NCI-H774 (cell line): ENCODE measurements at regions not wholly inside any gene's neighbourhood (a gene's known extent, or its start where the extent isn't known, plus 50 kb on each side); places are given as distances from the start of the nearest gene placed in this dataset.

Source experiments
- DNase-seq: peaks from one replicate; lab custom pipeline; 2025; lab: John Stamatoyannopoulos, UW

DNA sequence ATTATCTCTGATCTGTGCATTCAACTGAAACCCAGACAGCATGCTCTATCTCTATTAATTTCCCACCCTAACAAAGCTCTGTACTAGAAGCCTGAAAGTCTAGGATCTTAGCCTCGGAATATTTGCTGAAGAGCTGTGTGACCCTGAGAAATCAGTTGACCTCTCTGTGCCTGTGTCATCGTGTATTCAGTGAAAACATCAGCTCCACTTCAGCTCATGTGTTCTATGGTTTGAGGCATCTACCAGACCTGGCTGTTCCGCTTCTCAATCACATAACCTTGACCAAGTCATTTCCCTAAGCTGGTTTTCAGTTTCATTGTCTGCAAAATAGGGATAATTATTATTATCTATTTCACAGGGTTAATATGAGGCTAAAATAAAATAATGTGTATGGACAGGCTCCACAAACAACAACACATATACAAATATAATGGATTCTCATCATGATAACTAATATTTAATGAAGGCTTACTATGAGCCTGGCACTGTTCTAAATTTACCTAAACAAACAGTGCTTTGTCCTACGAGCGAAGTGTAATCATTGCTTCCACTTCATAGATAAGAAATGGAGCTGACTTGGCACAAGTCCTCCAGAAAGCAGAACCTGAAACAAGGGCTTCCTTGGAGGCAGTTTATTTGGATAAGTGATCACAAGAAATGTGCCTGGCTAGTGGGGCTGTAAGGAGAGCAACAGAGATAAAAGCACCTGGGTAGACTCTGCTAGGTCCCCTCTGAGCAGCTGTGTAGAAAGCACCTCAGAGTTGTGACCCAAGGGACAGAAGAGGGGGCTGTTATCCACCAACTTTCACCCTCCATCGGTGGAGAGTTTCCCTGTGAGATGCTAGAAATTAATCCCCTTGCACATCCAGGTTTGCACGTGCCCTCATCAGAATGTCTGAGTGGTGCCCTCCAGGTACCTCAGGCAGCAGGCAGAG is 356.9 kb downstream of the RAB28 start:
- DNase-seq, result no peak

DNA sequence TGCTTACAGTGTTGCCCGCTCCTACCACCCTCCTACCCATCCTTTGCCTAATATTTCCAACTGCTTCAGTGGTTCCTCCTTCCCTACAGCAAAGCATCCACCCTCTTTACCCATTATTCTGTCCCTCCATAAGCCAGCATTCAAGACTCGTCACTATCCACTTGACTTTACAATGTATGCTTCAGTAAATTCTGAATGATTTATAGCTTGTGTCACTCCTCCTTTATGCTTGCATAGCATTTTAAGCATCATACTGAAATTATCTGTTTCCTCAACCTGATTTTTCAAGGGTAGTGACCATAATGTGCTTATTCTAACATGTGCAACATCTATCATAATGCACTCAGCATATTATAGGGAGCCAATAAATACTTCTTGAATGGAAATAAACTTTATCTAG is 365.5 kb downstream of the RAB28 start:
- no peak for DNase-seq

DNA sequence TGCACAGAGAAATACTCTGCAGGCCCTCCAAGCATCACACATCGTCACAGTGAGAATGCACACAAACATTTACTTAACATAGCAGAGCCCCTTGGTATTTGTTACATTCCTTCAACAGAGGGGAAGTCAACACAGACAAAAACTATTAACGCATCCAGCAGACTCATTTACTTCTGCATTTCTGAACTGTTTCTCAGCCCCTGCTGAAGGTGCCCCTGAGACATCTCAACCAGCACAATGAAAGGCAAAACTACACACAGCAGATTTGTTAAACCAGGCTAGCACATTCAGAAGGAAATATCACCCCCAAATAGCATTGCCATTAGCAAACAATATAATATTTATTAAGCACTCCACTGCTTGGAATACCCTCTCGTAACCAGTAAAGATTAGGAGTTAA is 367.0 kb downstream of the RAB28 start:
- no peak for DNase-seq

DNA sequence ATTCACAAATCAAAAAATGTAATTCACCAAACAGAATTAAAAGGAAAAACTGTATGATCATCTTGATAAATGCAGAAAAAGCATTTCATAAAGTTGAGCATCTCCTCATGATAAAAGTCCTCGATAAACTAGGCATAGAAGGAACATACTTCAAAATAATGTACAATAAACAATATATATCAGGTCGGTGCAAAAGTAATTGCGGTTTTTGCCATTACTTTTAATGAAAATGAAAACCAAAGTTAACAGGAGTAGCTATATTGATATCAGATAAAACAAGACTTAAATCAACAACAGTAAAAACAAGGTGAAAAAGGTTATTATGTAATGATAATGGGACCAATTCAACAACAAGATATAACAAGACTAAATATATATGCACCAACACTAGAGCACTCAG is 372.1 kb downstream of the RAB28 start:
- DNase-seq, result no peak

DNA sequence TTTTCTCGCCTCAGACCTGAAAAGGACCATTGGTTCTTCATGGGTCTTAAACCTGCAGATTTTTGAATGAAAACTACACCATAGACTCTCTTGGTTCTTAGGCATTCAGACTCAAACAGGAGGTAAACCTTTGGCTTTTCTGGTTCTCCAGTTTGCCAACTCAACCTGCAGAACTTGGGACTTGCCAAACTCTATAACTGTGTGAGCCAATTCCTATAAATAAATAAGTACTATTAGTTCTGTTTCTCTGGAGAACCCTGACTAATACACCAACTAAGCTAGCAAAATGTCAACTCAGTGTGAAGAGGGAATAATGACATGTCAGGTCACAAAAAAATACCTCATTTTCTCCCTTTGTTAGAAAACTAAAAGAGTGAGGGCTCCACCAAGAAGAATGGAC is 374.6 kb downstream of the RAB28 start:
- no peak for DNase-seq

DNA sequence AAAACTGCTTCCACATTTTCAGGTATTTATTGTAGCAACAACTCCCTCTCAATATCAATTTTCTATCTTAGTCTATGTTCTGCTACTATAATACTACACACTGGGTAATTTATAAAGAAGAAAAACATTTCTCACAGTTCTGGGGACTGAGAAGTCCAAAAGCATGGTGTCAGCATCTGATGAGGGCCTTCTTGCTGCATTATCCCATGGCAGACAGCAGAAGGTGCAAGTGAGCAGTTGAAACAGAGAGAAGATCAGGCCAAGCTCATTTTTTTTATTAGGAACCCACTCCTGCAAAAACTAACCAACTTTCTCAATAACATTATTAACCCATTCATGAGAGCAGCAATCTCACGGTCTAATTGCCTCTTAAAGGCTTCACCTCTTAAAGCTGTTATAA is 376.0 kb downstream of the RAB28 start:
- DNase-seq, result no peak

DNA sequence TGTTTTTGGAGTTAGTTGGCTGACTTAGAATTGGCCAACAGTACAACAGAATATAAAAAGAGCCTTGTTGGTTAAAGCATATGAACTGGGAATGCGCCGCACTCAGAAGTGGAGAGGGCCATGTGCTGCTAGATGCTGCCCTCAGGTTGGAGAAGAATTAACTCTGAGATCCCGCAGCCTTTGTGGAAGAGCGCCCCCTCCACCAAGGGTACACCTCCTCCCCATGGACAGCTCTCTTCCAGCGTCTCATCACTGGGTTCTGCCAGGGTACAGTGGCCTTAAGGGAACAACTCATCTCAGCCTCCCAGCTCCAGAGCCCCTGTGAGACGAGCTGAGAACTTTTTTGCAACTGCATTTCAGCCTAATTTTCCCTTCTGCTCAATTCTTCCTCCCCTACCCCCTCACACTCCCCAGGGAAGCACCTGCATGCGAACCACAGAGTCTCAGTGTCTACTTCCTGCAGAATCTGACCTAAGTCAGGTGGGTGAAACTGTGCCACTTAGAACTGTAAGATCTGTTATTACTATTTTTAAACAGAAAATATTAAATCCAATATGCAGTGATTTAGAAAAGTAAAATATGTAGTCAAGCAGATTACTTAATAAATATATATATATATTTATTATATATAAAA is 380.6 kb downstream of the RAB28 start:
- DNase-seq, result no peak

DNA sequence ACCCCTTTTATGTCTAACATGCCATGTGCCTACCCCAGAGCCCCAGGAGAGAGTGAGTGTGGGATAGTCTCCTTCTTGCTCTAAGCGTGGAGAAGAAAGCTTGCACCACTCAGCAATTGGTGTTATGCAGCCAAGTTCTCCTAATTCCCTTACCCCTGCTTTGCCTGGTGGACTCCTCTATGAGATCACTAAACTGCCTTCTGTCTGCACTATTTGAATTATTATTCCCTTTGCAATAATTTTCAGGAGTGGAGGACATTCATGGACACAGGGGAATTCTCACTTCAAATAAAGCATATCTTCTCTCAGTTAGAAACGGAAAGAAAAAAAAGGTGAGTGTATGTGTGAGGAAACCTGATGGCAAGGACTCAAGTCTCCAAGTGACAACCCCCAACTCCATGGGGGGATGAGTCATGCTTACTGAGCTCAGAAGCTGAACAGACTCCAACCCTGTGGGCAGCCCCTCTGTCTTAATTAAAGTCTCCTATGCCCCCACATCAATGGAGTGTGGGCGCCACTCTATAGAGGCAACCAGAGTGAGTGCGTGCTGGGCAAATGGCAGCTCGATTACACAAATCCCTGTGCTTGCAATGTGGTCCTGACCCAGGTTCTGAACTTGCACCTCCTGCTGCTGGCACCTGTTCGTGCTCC is 381.9 kb downstream of the RAB28 start:
- DNase-seq, result no peak

DNA sequence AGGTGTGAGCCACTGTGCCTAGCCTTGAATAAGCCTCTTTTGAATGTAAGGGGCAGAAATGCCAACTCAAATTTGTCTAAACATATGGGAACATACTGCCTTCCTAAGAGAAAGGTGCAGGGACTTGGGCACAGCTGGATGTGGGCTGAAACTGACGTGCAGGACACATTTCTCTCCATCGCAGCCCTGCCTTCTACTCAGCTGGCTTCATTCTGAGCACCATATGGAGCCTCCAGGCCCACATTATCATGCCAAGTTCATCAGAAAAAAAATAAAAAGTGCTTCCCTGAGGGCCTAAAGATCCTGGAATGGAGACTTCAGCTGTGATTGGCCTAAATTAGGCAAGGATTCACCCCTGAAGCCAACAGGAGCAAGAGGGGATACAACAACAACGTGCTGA is 386.2 kb downstream of the RAB28 start:
- DNase-seq, result no peak

DNA sequence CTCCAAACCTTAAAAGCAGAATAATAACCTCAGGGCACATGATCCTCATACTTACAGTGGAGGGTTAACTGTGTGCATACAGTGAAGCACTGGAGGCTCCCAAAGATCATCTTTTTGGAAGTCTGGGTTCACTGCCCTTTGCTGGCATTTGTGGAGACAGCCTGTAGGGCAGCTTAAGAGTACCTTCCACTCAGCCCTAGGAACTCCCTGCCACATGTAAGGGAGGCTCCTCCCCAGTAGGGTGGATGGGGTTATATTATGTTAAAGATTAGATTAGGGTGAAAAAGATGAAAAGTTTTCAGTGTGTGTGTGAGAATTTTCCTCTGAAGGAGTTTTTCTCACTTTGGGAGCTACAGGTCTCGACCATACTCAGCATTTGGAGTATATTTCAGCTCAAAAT is 388.4 kb downstream of the RAB28 start:
- no peak for DNase-seq

DNA sequence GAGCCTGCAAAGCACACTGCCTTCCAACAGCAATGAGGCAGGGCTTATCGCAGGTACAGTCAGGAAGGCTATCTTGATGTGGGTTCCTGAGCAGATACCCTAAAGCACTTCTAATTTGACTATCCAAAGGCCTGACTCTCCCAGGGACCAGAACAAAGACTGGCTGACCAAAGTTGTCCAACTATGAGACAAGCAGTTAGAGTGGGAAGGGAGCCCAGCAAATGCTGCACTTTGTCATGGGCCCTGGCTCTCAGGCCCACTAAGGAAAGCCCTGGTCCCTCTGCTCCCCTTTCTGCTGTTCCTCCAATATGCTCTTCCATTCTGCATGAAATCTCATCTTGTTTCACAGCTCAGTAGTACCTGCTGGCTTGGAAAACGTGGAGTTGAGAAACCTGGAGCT is 391.0 kb downstream of the RAB28 start:
- DNase-seq, result no peak

DNA sequence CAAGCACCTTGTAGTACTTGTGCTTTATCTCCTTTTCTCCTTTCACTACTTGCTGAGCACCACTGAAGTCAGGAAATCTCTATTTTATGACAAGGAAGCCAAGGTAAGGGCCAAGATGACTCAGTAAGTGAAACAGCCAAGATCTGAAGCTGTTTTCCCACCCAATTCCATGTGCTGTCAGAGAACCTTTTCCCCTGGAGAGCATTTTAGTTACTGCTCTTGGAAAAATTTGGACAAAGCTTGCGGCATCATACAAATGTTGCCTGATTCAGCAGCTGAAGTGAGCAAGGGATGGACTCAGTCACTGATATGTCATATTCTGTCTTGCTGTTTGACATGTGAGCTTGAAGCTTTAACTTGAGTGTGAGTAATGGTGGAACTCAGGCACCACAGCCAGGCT is 391.4 kb downstream of the RAB28 start:
- no peak for DNase-seq

DNA sequence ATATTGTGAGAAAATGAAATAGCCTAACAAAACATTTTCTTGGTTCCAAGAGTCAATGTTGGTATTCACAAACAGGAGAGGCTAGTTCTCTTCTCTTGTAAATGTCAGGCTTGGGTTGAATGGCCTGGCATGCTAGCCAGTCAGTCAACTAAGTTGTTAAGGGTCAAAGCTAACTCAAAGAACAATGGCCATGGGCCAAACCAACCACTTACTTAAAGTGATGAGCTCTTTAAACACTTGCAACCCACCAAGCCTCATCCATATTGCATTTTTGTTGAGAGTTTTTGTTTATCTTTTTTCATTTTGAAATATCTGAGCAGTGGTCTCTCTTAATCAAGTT is 394.5 kb downstream of the RAB28 start:
- DNase-seq, result no peak

DNA sequence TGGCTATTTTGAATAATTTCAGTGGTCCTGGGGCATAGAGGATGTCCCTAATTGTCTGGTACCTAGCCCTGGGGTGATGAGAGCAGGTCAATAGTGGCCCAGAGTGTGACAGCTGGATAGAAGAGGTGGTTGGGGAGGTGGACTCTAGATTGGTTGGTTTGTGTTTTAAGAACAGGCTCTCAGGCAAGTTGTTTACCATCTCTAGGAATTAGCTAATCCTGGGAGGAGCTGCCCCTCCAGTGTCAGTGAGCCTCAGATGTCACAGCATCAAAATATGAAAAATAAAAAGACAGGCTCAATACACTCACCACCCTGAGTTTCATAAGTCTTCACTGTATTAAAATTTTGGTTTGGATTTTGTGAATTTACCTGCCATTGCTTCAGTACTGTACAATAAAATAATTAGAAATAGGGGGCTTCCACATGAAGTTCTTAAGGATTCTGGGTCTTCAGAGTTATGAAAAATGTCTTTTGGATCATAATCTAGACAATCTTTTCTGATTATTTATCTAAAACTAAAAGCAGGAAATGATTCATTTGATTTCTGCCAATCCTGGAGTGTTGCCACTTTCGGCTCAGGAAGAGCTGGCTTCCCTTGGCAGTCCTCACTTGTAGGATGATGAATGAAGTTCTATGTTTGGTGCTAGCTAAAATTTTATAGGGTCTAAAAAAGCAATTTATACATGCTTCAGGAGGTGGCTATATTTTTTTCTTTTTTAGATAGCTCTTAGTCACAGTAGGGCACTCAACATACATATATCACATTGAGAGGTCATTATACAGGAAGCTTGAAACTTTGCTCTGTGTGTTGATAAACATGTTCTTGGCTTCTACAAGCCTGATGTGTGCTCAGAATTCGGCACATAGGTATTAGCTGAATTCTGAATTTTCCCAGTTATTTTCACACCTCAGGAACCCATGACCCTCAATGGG is 395.1 kb downstream of the RAB28 start:
- DNase-seq, result no peak

DNA sequence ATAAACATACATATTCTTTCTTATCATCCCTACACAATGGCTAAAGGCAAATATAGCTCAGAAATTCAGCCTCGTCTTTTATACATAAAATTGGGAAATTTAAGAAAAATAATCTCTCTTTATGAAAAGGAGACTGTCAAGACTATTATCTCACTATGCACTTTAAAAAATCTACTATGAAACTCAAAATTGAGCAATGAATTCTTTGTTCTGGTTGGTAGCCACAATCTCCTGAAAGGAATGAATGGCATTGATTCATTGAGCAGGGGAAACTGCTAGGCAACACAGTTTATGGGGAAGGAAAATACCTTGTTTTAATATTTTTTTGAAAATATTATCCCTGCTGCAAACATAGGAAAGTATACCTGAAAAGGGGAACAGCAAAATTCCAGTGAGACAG is 397.1 kb downstream of the RAB28 start:
- no peak for DNase-seq

DNA sequence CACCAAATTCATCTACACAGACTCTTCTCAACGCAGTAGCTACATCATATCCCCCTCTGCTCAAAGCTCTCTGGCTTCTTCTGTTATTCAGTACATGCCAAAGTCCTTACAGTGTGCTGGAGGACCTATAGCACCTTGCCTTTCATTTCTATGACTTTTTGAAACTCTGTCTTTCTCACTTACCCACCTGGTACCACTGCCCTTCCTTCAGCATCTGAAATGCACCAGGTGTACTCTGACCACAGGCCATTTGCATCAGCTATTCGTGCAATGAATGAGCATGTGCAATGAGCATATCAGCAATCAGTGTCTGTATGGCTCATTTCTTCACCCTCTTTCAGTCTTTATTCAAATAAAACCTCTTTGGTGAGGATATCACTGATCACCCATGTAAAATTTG is 399.9 kb downstream of the RAB28 start:
- no peak for DNase-seq

DNA sequence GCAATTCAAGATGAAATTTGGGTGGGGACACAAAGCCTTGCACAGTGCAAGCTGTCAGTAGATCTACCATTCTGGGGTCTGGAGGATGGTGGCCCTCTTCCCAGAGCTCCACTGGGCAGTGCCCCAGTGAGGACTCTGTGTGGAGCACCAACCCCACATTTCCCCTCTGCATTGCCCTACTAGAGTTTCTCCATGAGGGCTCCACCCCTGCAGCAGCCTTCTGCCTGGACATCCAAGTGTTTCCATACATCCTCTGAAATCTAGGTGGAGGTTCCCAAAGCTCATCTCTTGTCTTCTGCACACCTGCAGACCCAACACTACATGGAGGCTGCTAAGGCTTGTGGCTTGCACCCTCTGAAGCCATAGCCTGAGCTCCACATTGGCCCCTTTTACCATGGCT is 402.3 kb downstream of the RAB28 start:
- no peak for DNase-seq

DNA sequence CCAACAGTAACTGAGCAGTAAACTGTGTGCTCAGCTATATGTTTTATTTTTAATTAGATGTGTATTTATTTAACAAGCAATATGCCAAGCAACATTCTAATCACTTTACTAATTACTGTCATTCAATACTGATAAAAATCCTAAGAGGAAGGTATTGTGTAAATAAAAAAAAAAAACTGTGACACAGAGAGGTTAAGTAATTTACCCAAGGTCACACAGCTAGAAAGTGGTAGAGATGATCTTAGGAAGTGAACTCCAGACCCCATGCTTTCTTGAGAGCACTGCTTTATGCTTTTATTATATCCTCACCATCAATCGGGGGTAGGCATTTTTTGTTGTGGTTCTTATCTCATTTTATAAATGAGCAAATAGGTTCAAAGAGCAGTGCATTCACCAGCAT is 417.1 kb downstream of the RAB28 start:
- no peak for DNase-seq

DNA sequence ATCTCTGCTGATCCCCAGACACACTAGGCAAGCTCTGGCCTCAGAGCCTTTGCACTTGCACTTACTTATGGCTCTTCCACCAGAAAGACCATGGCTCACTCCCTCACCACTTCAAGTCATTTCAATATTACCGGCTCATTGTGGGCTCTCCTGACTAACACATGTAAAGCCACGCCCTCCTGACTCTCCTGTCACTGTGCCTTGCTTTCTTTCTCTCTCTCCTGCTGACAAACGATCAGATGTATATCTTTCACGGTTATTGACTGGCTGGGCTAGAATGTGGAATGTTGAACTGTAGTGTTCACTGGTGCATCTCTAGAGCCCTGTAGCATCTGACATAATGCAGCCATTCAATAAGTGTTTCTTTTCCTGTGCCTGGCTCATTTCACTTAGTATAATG is 425.1 kb downstream of the RAB28 start:
- DNase-seq, result no peak

DNA sequence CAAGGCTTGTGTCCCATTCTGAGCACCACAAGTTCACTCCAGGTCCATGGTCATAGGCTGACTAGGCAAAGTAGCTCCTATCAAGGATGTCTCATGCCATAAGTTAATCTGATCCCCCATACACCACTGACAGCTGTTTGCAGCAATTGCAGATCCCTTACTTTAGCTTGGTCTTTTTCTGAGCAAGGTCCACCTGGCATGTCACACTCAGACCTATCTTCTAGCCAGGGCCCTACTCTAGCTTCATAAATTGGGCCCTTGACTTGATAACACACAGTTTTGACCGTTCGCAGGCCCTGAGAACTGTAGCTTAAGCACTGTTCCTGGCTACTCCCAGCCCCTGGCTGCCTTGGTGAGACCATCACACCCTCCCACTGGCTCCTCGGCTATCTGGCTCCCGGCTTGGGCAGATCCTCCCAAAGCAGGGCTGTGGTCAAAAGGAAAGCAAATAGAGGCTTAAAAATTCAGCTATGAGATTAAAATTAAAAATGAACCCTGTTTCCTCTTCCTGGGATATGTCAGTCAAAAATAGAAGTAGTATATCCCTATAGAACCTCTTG is 427.4 kb downstream of the RAB28 start:
- no peak for DNase-seq

DNA sequence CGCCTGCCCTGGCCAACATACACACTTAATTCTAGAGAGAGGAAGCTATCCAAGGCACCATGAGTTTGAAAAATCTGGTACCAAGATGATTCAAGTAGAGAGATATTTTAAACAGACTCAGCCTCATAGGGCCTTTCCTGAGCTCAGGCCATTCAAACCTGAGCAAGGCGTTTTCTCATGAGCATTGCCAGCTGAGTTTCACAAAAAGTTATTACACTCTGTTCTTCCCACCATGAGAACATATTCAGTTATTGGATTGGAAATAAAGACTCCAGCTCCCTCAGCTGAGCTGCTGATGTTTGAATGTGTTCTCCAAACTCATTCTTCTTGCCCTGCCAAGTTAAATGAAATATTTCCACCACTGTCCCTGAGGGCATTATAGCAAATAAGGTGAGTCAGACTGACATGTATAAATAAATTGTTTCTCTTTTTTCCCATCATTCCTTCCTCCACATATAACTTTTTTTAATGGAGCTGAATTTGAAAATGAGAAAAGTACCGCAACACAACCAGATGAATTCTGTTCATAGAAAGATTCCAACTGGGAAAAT is 429.6 kb downstream of the RAB28 start:
- DNase-seq, result no peak

DNA sequence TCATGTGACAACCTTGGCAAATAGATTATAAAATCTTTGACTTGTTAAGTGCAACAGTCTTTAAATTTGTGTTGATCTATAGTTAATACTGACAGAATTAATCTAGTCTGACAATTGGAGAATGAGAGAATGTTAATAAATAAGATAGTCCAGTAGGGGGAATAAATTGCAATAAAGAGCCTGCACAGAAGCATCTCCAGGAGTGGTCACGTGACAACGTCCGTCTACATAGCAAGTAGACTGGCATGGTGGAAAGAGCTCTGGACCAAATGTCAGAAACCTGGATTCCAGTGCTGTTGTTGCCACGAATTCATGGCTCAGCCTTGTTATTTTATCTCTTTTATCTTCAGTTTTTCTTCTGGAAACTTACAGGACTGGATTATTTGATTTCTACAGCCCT is 436.5 kb downstream of the RAB28 start:
- DNase-seq, result no peak
